Heart right ventricle (tissue), 16 donors: ENCODE measurements at regions not wholly inside any gene's neighbourhood (a gene's known extent, or its start where the extent isn't known, plus 50 kb on each side); places are given as distances from the start of the nearest gene placed in this dataset.

Experiments
- ATAC-seq, 8 donors: fragments of 200-7000 bp; cut with Tn5 transposase; one replicate each; pipeline ENCODE4 v1.9.1; 2020; ENCODE audit warnings: mild to moderate bottlenecking in 8 of 8, moderate library complexity in 8 of 8, moderate number of reproducible peaks in 1 of 8
- DNase-seq, 2 donors: peaks; one replicate each; pipeline ENCODE4 v3.0.0-alpha.2; 2020
- H3K27ac ChIP-seq, 10 donors: fragments of 200-600 bp; sonication (generic) in 2 of 10; one replicate each; pipeline versions ENCODE4 v1.5.0 to v1.8.0; 2020 to 2022; ENCODE audit warnings: mild to moderate bottlenecking in 3 of 10
- H3K27me3 ChIP-seq, 7 donors: fragments of 200-600 bp; one replicate each; pipeline ENCODE4 v1.8.0; 2021 to 2022; ENCODE audit warnings: mild to moderate bottlenecking in 2 of 7
- H3K36me3 ChIP-seq, 9 donors: fragments of 200-600 bp; sonication (generic) in 1 of 9; one replicate each; pipeline versions ENCODE4 v1.5.0 to v1.8.0; 2020 to 2022; ENCODE audit warnings: mild to moderate bottlenecking in 2 of 9
- H3K4me1 ChIP-seq, 9 donors: fragments of 200-600 bp; sonication (generic) in 1 of 9; one replicate each; pipeline versions ENCODE4 v1.5.0 to v1.8.0; 2020 to 2022; ENCODE audit warnings: mild to moderate bottlenecking in 4 of 9
- H3K4me3 ChIP-seq, 10 donors: fragments of 200-600 bp; sonication (generic) in 2 of 10; one replicate each; pipeline versions ENCODE4 v1.5.0 to v1.8.0; 2020 to 2022; ENCODE audit warnings: mild to moderate bottlenecking in 7 of 10, moderate library complexity in 2 of 10
- H3K9me3 ChIP-seq, 11 donors: fragments of 200-600 bp in 10 of 11; sonication (generic) in 2 of 11; one replicate each; pipeline versions ENCODE4 v1.5.0 to v1.8.0; 2013 to 2022; ENCODE audit warnings: mild to moderate bottlenecking in 2 of 11, control low read depth in 1 of 11, moderate library complexity in 1 of 11
- CTCF ChIP-seq, 9 donors: fragments of 200-600 bp; sonication (generic) in 2 of 9; IDR thresholded peaks; one replicate each; pipeline versions ENCODE4 v1.5.0 to v1.8.0; 2021 to 2022; ENCODE audit warnings: antibody characterized with exemption in 9 of 9, mild to moderate bottlenecking in 5 of 9, moderate library complexity in 1 of 9
- WGBS, 2 donors: extraction: QIAGEN DNeasy Blood & Tissue Kit; methylation state at CpG; one replicate each; pipeline ENCODE4 v1.1.7; 2013; ENCODE audit warnings: inconsistent platforms in 1 of 2; 5-methylcytosine and 5-hydroxymethylcytosine counted together
- intact Hi-C, 10 donors: fragments of 100-400 bp; cut with DNase I; formaldehyde crosslinking; loops; one replicate each; pipeline versions ENCODE4 v1.11.1 to v1.14.2; 2022
- donor health status: Arrhythmogenic right ventricular cardiomyopathy.
- donor health status: ischemic (EF 13 %, LVEDD 7.1; RV severe dilation, severe dysfunction).
- donor health status: healthy with polysubstance abuse.
- donor health status: DM: no; HTN: yes; CAD: no.
- donor health status: DM: no; HTN: no; CAD: no.
- donor health status: ischemic (EF 25% LVEDD 6.9; RV normal size, moderate dysfunction).
- donor health status: ischemic (EF 25% LVEDD 5.7; RV mildly dilated, moderate dysfunction).
- donor health status: healthy.
- donor health status: DM: yes; HTN: yes; CAD: no.
- donor health status: Ischemic cardiomyopathy.
- donor health status: ischemic (EF 35%, LVEDD 5.7; RV mildly dilated, moderate dysfunction).
- donor health status: nonischemic (EF 11% LVEDD 7.7; RV severe dilation, severe dysfunction).
- donor health status: DM: yes; HTN: yes; CAD: no.
- donor health status: PGD.
- donor health status: ischemic (EF 29% LVEDD 5.4; RV normal size, mild dysfunction).
- donor health status: nonischemic (EF 23%, LVEDD 6.1; RV moderate dilation, normal function).

GRCh38 chr6:999552-999951 is 306.6 kb upstream of the EXOC2 start:
- WGBS, 2 donors, result 85 to 87% methylated on average over 9 of the region's 9 CpGs
- intact Hi-C loops, result no loop called here
- TF ChIP-seq CTCF (IDR thresholded peaks at IDR 0.05), result no peak
- no peak overlapping the region for H3K27ac ChIP-seq
- H3K9me3 ChIP-seq, result no peaks in the 10 kb centered on the region
- peaks cover 0 to 32% (median 10%) of the 10 kb centered on the region in 7 donors for H3K27me3 ChIP-seq
- no peak overlapping the region for H3K4me3 ChIP-seq
- DNase-seq (no peak), ATAC-seq (no peak)
- no peaks in the 10 kb centered on the region for H3K4me1 ChIP-seq
- no peaks in the 10 kb centered on the region for H3K36me3 ChIP-seq

- 90 to 93% methylated on average over 10 of the region's 10 CpGs for WGBS, 2 donors
- H3K27ac ChIP-seq, result no peak overlapping the region
- no peaks in the 10 kb centered on the region for H3K4me1 ChIP-seq
- no peak for DNase-seq
- peaks cover 0 to 32% (median 10%) of the 10 kb centered on the region in 7 donors for H3K27me3 ChIP-seq
- no peaks in the 10 kb centered on the region for H3K9me3 ChIP-seq
- ATAC-seq, result no peak
- H3K36me3 ChIP-seq, result no peaks in the 10 kb centered on the region
- no peak for TF ChIP-seq CTCF (IDR thresholded peaks at IDR 0.05)
- no peak overlapping the region for H3K4me3 ChIP-seq
- intact Hi-C loops, result no loop called here
Observed at GRCh38 chr6:998551-998950, 305.6 kb upstream of the EXOC2 start.

- Histone ChIP-seq H3K4me1 (no peaks in the 10 kb centered on the region), H3K9me3 (peaks cover 0 to 8% (median 1%) of the 10 kb centered on the region in 11 donors), H3K27ac (no peak overlapping the region), H3K36me3 (no peaks in the 10 kb centered on the region), H3K4me3 (no peak overlapping the region), H3K27me3 (peaks cover 0 to 27% (median 15%) of the 10 kb centered on the region in 7 donors)
- no peak for TF ChIP-seq CTCF (IDR thresholded peaks at IDR 0.05)
- DNase-seq (no peak), ATAC-seq (no peak)
- intact Hi-C loops, result no loop called here
- WGBS, 2 donors, result 77 to 79% methylated on average over 9 of the region's 9 CpGs
Observed at GRCh38 chr6:996271-996852, 303.4 kb upstream of the EXOC2 start.

- H3K27ac ChIP-seq, result no peak overlapping the region
- peaks cover 0 to 13% (median 10%) of the 10 kb centered on the region in 7 donors for H3K27me3 ChIP-seq
- H3K4me3 ChIP-seq, result no peak overlapping the region
- H3K36me3 ChIP-seq, result no peaks in the 10 kb centered on the region
- peaks cover 0 to 25% (median 6%) of the 10 kb centered on the region in 11 donors for H3K9me3 ChIP-seq
- intact Hi-C loops, result no loop called here
- DNase-seq (no peak), ATAC-seq (no peak)
- TF ChIP-seq CTCF (IDR thresholded peaks at IDR 0.05), result no peak
- H3K4me1 ChIP-seq, result no peaks in the 10 kb centered on the region
Observed at GRCh38 chr6:991192-991591, 298.3 kb upstream of the EXOC2 start.
